ENCODE measurements at regions not wholly inside any gene's neighbourhood (a gene's known extent, or its start where the extent isn't known, plus 50 kb on each side); places are given as distances from the start of the nearest gene placed in this dataset.

GRCh38 chr3:26271848-26272247, 350.7 kb upstream of the LRRC3B start:
- H4K20me1 ChIP-seq (ENCODE audit: insufficient read depth, low read length), result no peaks in the 10 kb centered on the region
- TF ChIP-seq CTCF (IDR thresholded peaks at IDR 0.05; ENCODE audit: low read depth, low read length) (no peak), EZH2phosphoT487 (IDR thresholded peaks at IDR 0.05; ENCODE audit: low read depth) (no peak)
- H3K79me2 ChIP-seq (ENCODE audit: low read length), result no peaks in the 10 kb centered on the region
- H3K9me3 ChIP-seq (ENCODE audit: insufficient read depth, low read length), result no peaks in the 10 kb centered on the region
- no peaks in the 10 kb centered on the region for H3K27me3 ChIP-seq (ENCODE audit: low read depth, low read length)
- H2AFZ ChIP-seq (ENCODE audit: low read depth, low read length), result no peak overlapping the region
- H3K9ac ChIP-seq (ENCODE audit: low read length), result no peak overlapping the region
- H3K27ac ChIP-seq (ENCODE audit: low read length), result no peak overlapping the region
- H3K4me2 ChIP-seq (ENCODE audit: low read length), result no peak overlapping the region
- H3K36me3 ChIP-seq (replicated peaks; ENCODE audit: low read depth, low read length), result no peaks in the 10 kb centered on the region
- H3K4me1 ChIP-seq (ENCODE audit: low read length), result no peaks in the 10 kb centered on the region
- no peak overlapping the region for H3K4me3 ChIP-seq (ENCODE audit: low read length)

- Histone ChIP-seq H3K9me3 (ENCODE audit: insufficient read depth, low read length) (no peaks in the 10 kb centered on the region), H3K4me3 (ENCODE audit: low read length) (no peak overlapping the region), H3K27me3 (ENCODE audit: low read depth, low read length) (no peaks in the 10 kb centered on the region), H2AFZ (ENCODE audit: low read depth, low read length) (no peak overlapping the region), H3K36me3 (replicated peaks; ENCODE audit: low read depth, low read length) (no peaks in the 10 kb centered on the region), H3K4me1 (ENCODE audit: low read length) (no peaks in the 10 kb centered on the region), H3K4me2 (ENCODE audit: low read length) (no peak overlapping the region), H3K27ac (ENCODE audit: low read length) (no peak overlapping the region), H3K79me2 (ENCODE audit: low read length) (no peaks in the 10 kb centered on the region), H4K20me1 (ENCODE audit: insufficient read depth, low read length) (no peaks in the 10 kb centered on the region), H3K9ac (ENCODE audit: low read length) (no peak overlapping the region)
- TF ChIP-seq CTCF (IDR thresholded peaks at IDR 0.05; ENCODE audit: low read depth, low read length) (no peak), EZH2phosphoT487 (IDR thresholded peaks at IDR 0.05; ENCODE audit: low read depth) (no peak)
These were observed 349.4 kb upstream of the LRRC3B start for GRCh38 chr3:26273196-26273595.

- Histone ChIP-seq H3K36me3 (replicated peaks; ENCODE audit: low read depth, low read length) (no peaks in the 10 kb centered on the region), H2AFZ (ENCODE audit: low read depth, low read length) (no peak overlapping the region), H3K79me2 (ENCODE audit: low read length) (no peaks in the 10 kb centered on the region), H3K27me3 (ENCODE audit: low read depth, low read length) (no peaks in the 10 kb centered on the region), H3K4me3 (ENCODE audit: low read length) (no peak overlapping the region), H3K4me1 (ENCODE audit: low read length) (no peaks in the 10 kb centered on the region), H3K9me3 (ENCODE audit: insufficient read depth, low read length) (no peaks in the 10 kb centered on the region), H3K27ac (ENCODE audit: low read length) (no peak overlapping the region), H3K4me2 (ENCODE audit: low read length) (no peak overlapping the region), H4K20me1 (ENCODE audit: insufficient read depth, low read length) (no peaks in the 10 kb centered on the region), H3K9ac (ENCODE audit: low read length) (no peak overlapping the region)
- TF ChIP-seq CTCF (IDR thresholded peaks at IDR 0.05; ENCODE audit: low read depth, low read length), result no peak
- TF ChIP-seq EZH2phosphoT487 (IDR thresholded peaks at IDR 0.05; ENCODE audit: low read depth), result no peak
These were observed 343.5 kb upstream of the LRRC3B start for GRCh38 chr3:26279091-26279490.

- no peaks in the 10 kb centered on the region for H3K4me1 ChIP-seq (ENCODE audit: low read length)
- no peaks in the 10 kb centered on the region for H3K27me3 ChIP-seq (ENCODE audit: low read depth, low read length)
- no peaks in the 10 kb centered on the region for H3K79me2 ChIP-seq (ENCODE audit: low read length)
- no peaks in the 10 kb centered on the region for H3K36me3 ChIP-seq (replicated peaks; ENCODE audit: low read depth, low read length)
- no peak overlapping the region for H3K4me3 ChIP-seq (ENCODE audit: low read length)
- TF ChIP-seq CTCF (IDR thresholded peaks at IDR 0.05; ENCODE audit: low read depth, low read length) (no peak), EZH2phosphoT487 (IDR thresholded peaks at IDR 0.05; ENCODE audit: low read depth) (no peak)
- H4K20me1 ChIP-seq (ENCODE audit: insufficient read depth, low read length), result no peaks in the 10 kb centered on the region
- H3K9me3 ChIP-seq (ENCODE audit: insufficient read depth, low read length), result 0 out of 2 replicates have a peak, but pooled peaks cover 3% of the 10 kb centered on the region
- H3K9ac ChIP-seq (ENCODE audit: low read length), result no peak overlapping the region
- H3K4me2 ChIP-seq (ENCODE audit: low read length), result no peak overlapping the region
- no peak overlapping the region for H3K27ac ChIP-seq (ENCODE audit: low read length)
- no peak overlapping the region for H2AFZ ChIP-seq (ENCODE audit: low read depth, low read length)
These were observed 342.1 kb upstream of the LRRC3B start for GRCh38 chr3:26280517-26280916.

Data from OCI-LY3 (cell line).